ENCODE measurements at regions not wholly inside any gene's neighbourhood (a gene's known extent, or its start where the extent isn't known, plus 50 kb on each side); places are given as distances from the start of the nearest gene placed in this dataset.

GRCh38 chr15:81060907-81061306, 60.2 kb downstream of the TLNRD1 start:
- DNase-seq (ENCODE audit: low spot score) = no peak
- Histone ChIP-seq H3K4me1 (ENCODE audit: control insufficient read depth in 4 of 4, insufficient read depth in 4 of 4, low read length in 3 of 4) (peaks cover 5 to 33% (median 22%) of the 10 kb centered on the region in 4 donors), H3K9me3 (ENCODE audit: control insufficient read depth in 4 of 4, low read length in 3 of 4) (no peaks in the 10 kb centered on the region), H3K9ac (ENCODE audit: low read depth in 1 of 2, low read length in 2 of 2) (no peak overlapping the region), H3K36me3 (ENCODE audit: control insufficient read depth in 4 of 4, insufficient read depth in 3 of 4, low read depth in 1 of 4, low read length in 3 of 4) (no peaks in the 10 kb centered on the region), H3K4me3 (ENCODE audit: low read depth in 1 of 3, low read length in 3 of 3) (no peak overlapping the region), H3K27me3 (ENCODE audit: control insufficient read depth in 4 of 4, insufficient read depth in 4 of 4, low read length in 3 of 4) (no peaks in the 10 kb centered on the region), H3K27ac (ENCODE audit: low read depth in 1 of 2, low read length in 2 of 2) (peak overlapping the region in 1 of 2 donors; percentile 29)
- TF ChIP-seq YY1 (IDR thresholded peaks at IDR 0.05) (no peak), HNF4A (conservative IDR thresholded peaks at IDR 0.05) (no peak), RXRA (IDR thresholded peaks at IDR 0.05) (no peak), NR2F2 (IDR thresholded peaks at IDR 0.05) (no peak), EGR1 (IDR thresholded peaks at IDR 0.05; ENCODE audit: low read depth in 2 of 2) (no peak)
- 53% methylated on average over 2 of the region's 2 CpGs for WGBS

- peaks cover 5 to 29% (median 22%) of the 10 kb centered on the region in 4 donors for H3K4me1 ChIP-seq (ENCODE audit: control insufficient read depth in 4 of 4, insufficient read depth in 4 of 4, low read length in 3 of 4)
- 64% methylated on average over 5 of the region's 5 CpGs for WGBS
- H3K36me3 ChIP-seq (ENCODE audit: control insufficient read depth in 4 of 4, insufficient read depth in 3 of 4, low read depth in 1 of 4, low read length in 3 of 4) = no peaks in the 10 kb centered on the region
Measured at GRCh38 chr15:81061490-81062253, 60.9 kb downstream of the TLNRD1 start.

More at GRCh38 chr15:81061490-81062253, 60.9 kb downstream of the TLNRD1 start:
- Histone ChIP-seq H3K27me3 (ENCODE audit: control insufficient read depth in 4 of 4, insufficient read depth in 4 of 4, low read length in 3 of 4) (no peaks in the 10 kb centered on the region), H3K27ac (ENCODE audit: low read depth in 1 of 2, low read length in 2 of 2) (peak overlapping the region; percentile 11 to 29), H3K9ac (ENCODE audit: low read depth in 1 of 2, low read length in 2 of 2) (no peak overlapping the region), H3K4me3 (ENCODE audit: low read depth in 1 of 3, low read length in 3 of 3) (no peak overlapping the region), H3K9me3 (ENCODE audit: control insufficient read depth in 4 of 4, low read length in 3 of 4) (no peaks in the 10 kb centered on the region)
- DNase-seq (ENCODE audit: low spot score) = no peak
- TF ChIP-seq RXRA (IDR thresholded peaks at IDR 0.05) (peak; percentile 70 to 74), REST (IDR thresholded peaks at IDR 0.05) (peak; percentile 10), FOXA2 (IDR thresholded peaks at IDR 0.05) (peak; percentile 38), HNF4A (conservative IDR thresholded peaks at IDR 0.05) (peak; percentile 88 to 92), RAD21 (IDR thresholded peaks at IDR 0.05) (peak in 1 of 2 donors; percentile 35), FOXA1 (IDR thresholded peaks at IDR 0.05) (no peak), HNF4G (IDR thresholded peaks at IDR 0.05) (peak; percentile 86), SP1 (IDR thresholded peaks at IDR 0.05) (peak; percentile 89), CTCF (IDR thresholded peaks at IDR 0.05; ENCODE audit: low read depth, low read length, missing input control) (no peak), YY1 (IDR thresholded peaks at IDR 0.05) (peak; percentile 46), GABPA (IDR thresholded peaks at IDR 0.05 in 1 of 2, conservative IDR thresholded peaks at IDR 0.05 in 1 of 2) (no peak)

Data from liver (tissue), 8 donors.